Heart left ventricle (tissue), 13 donors: ENCODE measurements at regions not wholly inside any gene's neighbourhood (a gene's known extent, or its start where the extent isn't known, plus 50 kb on each side); places are given as distances from the start of the nearest gene placed in this dataset.

ENCODE experiments used
- POLR2A ChIP-seq, 2 donors: fragments of 450-650 bp; IDR thresholded peaks; one replicate each; pipeline ENCODE4 v1.6.1; 2017; ENCODE audit warnings: antibody characterized with exemption in 2 of 2, mild to moderate bottlenecking in 2 of 2, moderate library complexity in 2 of 2
- TF ChIP-seq, protein P1 (sequence below), 12 donors: fragments of 200-600 bp; sonication (generic) in 4 of 12; IDR thresholded peaks; one replicate each; pipeline versions ENCODE4 v1.5.0 to v1.8.0; 2018 to 2022; ENCODE audit warnings: antibody characterized with exemption in 12 of 12, mild to moderate bottlenecking in 5 of 12
- donor health status: ischemic (EF 13 %, LVEDD 7.1; RV severe dilation, severe dysfunction).
- donor health status: DM: no; HTN: yes; CAD: no.
- donor health status: DM: no; HTN: no; CAD: no.
- donor health status: ischemic (EF 25% LVEDD 6.9; RV normal size, moderate dysfunction).
- donor health status: ischemic (EF 25% LVEDD 5.7; RV mildly dilated, moderate dysfunction).
- donor health status: ischemic (EF 35%, LVEDD 5.7; RV mildly dilated, moderate dysfunction).
- donor health status: nonischemic (EF 11% LVEDD 7.7; RV severe dilation, severe dysfunction).
- donor health status: DM: yes; HTN: yes; CAD: no.
- donor health status: PGD.
- donor health status: ischemic (EF 29% LVEDD 5.4; RV normal size, mild dysfunction).
- donor health status: nonischemic (EF 23%, LVEDD 6.1; RV moderate dilation, normal function).

DNA sequence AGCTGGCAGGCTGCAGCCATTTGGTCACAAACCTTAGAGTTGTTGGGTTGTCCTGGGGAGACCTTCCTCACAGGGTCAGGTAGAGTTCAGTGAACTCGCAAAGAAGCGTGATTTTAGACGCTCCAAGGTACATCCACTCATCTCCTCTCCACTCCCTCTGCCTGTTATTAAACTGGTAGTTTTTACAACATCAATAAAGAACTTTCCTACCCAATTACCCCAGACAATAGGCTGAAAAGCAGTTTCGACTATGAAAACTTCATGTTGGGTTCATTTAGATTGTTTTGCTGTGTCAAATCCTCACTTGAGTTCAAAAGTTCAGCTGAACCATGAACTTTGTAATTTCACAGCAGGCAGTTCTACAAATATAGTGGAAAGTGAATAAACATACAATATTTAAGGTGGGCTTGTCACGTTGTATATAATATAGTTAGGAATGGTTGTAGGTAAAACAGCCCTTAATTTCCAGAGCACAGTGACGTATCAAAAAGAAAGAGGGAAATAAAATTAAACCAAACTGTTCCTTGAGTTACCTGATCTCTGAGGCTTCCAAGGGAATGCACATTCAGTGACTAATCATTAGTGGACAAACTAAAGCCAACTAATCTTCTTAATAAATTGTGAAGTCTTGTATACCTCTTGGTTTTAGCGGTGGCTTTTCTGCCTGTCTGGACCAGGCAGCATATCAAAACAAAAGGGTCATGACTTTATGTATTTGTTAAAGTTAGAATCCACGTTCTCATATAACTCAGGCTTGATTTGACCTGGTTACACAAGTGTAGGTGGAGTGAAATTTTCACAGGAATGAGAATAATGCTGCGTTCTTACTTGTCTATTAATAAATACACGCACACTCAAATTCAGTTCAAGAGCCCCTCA is 100.5 kb downstream of the CYP26A1 start:
- TF ChIP-seq POLR2A (IDR thresholded peaks at IDR 0.05), result no peak
- TF ChIP-seq, protein P1, sequence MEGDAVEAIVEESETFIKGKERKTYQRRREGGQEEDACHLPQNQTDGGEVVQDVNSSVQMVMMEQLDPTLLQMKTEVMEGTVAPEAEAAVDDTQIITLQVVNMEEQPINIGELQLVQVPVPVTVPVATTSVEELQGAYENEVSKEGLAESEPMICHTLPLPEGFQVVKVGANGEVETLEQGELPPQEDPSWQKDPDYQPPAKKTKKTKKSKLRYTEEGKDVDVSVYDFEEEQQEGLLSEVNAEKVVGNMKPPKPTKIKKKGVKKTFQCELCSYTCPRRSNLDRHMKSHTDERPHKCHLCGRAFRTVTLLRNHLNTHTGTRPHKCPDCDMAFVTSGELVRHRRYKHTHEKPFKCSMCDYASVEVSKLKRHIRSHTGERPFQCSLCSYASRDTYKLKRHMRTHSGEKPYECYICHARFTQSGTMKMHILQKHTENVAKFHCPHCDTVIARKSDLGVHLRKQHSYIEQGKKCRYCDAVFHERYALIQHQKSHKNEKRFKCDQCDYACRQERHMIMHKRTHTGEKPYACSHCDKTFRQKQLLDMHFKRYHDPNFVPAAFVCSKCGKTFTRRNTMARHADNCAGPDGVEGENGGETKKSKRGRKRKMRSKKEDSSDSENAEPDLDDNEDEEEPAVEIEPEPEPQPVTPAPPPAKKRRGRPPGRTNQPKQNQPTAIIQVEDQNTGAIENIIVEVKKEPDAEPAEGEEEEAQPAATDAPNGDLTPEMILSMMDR (IDR thresholded peaks at IDR 0.05), result no peak
